Loucy (cell line): ENCODE measurements at regions not wholly inside any gene's neighbourhood (a gene's known extent, or its start where the extent isn't known, plus 50 kb on each side); places are given as distances from the start of the nearest gene placed in this dataset.

Experiments used
- H2AFZ ChIP-seq: fragments of 200-600 bp; sonication (generic); 2 replicates; pipeline ENCODE4 v1.6.0; 2016; ENCODE audit warnings: antibody characterized with exemption, mild to moderate bottlenecking, low read length, moderate library complexity
- H3F3A ChIP-seq: fragments of 200-600 bp; 2 replicates; pipeline ENCODE4 v1.6.0; 2016; ENCODE audit warnings: antibody characterized with exemption, low read depth, mild to moderate bottlenecking
- H3K27me3 ChIP-seq: fragments of 200-600 bp; sonication (generic); 2 replicates; pipeline ENCODE4 v1.6.1; 2014; ENCODE audit warnings: low read length, mild to moderate bottlenecking; ENCODE audit not compliant: insufficient read depth, poor library complexity, severe bottlenecking
- H3K36me3 ChIP-seq: fragments of 200-600 bp; sonication (generic); 2 replicates; pipeline ENCODE4 v1.6.1; 2016; ENCODE audit warnings: low read length; ENCODE audit not compliant: insufficient read depth
- H3K4me1 ChIP-seq: fragments of 200-600 bp; sonication (generic); 2 replicates; pipeline ENCODE4 v1.5.1; 2014; ENCODE audit warnings: low read length, mild to moderate bottlenecking; ENCODE audit not compliant: insufficient read depth, poor library complexity, severe bottlenecking
- H3K4me2 ChIP-seq: fragments of 200-600 bp; sonication (generic); 2 replicates; pipeline ENCODE4 v1.6.0; 2014; ENCODE audit warnings: antibody characterized with exemption, low read length, low read depth, mild to moderate bottlenecking; ENCODE audit not compliant: poor library complexity, severe bottlenecking
- H3K4me3 ChIP-seq: fragments of 200-600 bp; sonication (generic); 2 replicates; pipeline ENCODE4 v1.5.1; 2014; ENCODE audit warnings: low read length, mild to moderate bottlenecking, mixed read lengths; ENCODE audit not compliant: poor library complexity, severe bottlenecking
- H3K79me2 ChIP-seq: fragments of 200-600 bp; sonication (generic); 2 replicates; pipeline ENCODE4 v1.6.1; 2014; ENCODE audit warnings: low read length; ENCODE audit not compliant: insufficient read depth
- H3K9ac ChIP-seq: fragments of 200-600 bp; sonication (generic); 2 replicates; pipeline ENCODE4 v1.6.0; 2014; ENCODE audit warnings: mild to moderate bottlenecking, low read depth, low read length, moderate library complexity; ENCODE audit not compliant: poor library complexity, severe bottlenecking
- H3K9me2 ChIP-seq: fragments of 200-600 bp; sonication (generic); replicated peaks from 2 replicates; pipeline ENCODE4 v1.6.1; 2016; ENCODE audit warnings: low read depth, low read length, mixed read lengths
- H3K9me3 ChIP-seq: fragments of 200-600 bp; sonication (generic); 2 replicates; pipeline ENCODE4 v1.6.1; 2014; ENCODE audit warnings: mild to moderate bottlenecking, antibody characterized with exemption, low read length, low read depth; ENCODE audit not compliant: insufficient read depth
- H4K20me1 ChIP-seq: fragments of 200-600 bp; sonication (generic); 2 replicates; pipeline ENCODE4 v1.6.0; 2014; ENCODE audit warnings: antibody characterized with exemption, low read length, mild to moderate bottlenecking; ENCODE audit not compliant: insufficient read depth, poor library complexity, severe bottlenecking
- EZH2phosphoT487 ChIP-seq: fragments of 200-600 bp; IDR thresholded peaks from 2 replicates; pipeline ENCODE4 v1.6.1; 2018; ENCODE audit warnings: antibody characterized with exemption, mild to moderate bottlenecking, moderate library complexity, borderline replicate concordance
- TF ChIP-seq, protein P1 (sequence below): fragments of 200-600 bp; sonication (generic); conservative IDR thresholded peaks from 2 replicates; pipeline ENCODE4 v1.5.1; 2014; ENCODE audit warnings: mild to moderate bottlenecking, antibody characterized with exemption, low read length

DNA sequence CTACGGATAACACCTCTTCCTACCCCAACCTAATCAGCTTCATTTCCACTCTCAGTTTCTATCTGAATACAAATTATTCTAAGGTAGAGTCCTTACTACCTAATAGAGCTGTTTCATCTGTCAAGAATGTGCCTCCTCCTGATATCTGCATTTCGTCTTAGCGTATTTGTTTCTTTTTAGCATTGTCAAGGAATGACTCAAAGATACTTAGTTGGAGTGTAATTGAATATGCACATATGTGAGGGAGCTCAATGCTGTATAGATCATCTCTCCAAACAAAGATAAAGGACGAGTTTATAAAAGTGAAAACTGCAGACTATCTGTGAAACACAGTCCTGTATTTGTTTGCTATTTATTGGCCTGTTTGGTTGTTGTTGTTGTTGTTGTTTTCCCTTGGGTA lies 2059.4 kb upstream of the CELF4 start:
- Histone ChIP-seq H3F3A (no peaks in the 10 kb centered on the region), H3K4me3 (no peak overlapping the region), H2AFZ (no peak overlapping the region), H3K79me2 (no peaks in the 10 kb centered on the region), H3K4me2 (no peak overlapping the region), H3K4me1 (no peaks in the 10 kb centered on the region), H4K20me1 (no peaks in the 10 kb centered on the region), H3K9me2 (no peaks in the 10 kb centered on the region), H3K36me3 (no peaks in the 10 kb centered on the region), H3K27me3 (no peaks in the 10 kb centered on the region), H3K9me3 (no peaks in the 10 kb centered on the region), H3K9ac (no peak overlapping the region)
- TF ChIP-seq EZH2phosphoT487: no peak
- TF ChIP-seq, protein P1, sequence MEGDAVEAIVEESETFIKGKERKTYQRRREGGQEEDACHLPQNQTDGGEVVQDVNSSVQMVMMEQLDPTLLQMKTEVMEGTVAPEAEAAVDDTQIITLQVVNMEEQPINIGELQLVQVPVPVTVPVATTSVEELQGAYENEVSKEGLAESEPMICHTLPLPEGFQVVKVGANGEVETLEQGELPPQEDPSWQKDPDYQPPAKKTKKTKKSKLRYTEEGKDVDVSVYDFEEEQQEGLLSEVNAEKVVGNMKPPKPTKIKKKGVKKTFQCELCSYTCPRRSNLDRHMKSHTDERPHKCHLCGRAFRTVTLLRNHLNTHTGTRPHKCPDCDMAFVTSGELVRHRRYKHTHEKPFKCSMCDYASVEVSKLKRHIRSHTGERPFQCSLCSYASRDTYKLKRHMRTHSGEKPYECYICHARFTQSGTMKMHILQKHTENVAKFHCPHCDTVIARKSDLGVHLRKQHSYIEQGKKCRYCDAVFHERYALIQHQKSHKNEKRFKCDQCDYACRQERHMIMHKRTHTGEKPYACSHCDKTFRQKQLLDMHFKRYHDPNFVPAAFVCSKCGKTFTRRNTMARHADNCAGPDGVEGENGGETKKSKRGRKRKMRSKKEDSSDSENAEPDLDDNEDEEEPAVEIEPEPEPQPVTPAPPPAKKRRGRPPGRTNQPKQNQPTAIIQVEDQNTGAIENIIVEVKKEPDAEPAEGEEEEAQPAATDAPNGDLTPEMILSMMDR: no peak

DNA sequence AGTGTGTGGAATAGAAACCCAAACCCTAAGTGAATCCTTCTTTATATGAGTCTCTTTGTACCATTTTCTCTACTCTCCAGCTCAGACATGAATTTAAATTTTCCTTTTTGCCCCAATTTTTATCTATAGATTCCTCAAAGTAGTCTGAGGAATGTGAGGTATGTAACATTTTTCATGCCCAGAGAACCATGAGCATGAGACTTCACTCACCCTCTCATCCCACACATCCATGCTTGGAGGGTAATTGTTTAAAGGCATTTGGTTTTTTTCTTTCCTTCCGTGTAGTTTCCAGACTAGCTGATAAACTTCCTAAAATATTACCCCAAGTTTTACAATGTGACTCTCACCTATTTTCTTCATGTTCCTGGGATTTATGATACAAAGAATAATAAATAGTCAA lies 2056.8 kb upstream of the CELF4 start:
- H3K9me2 ChIP-seq: no peaks in the 10 kb centered on the region
- no peaks in the 10 kb centered on the region for H4K20me1 ChIP-seq
- H2AFZ ChIP-seq: no peak overlapping the region
- no peak overlapping the region for H3K4me3 ChIP-seq
- no peak for TF ChIP-seq EZH2phosphoT487
- TF ChIP-seq, protein P1: no peak
- no peak overlapping the region for H3K9ac ChIP-seq
- H3K4me2 ChIP-seq: no peak overlapping the region
- H3K36me3 ChIP-seq: no peaks in the 10 kb centered on the region
- no peaks in the 10 kb centered on the region for H3K27me3 ChIP-seq
- H3K9me3 ChIP-seq: no peaks in the 10 kb centered on the region
- no peaks in the 10 kb centered on the region for H3K79me2 ChIP-seq
- H3F3A ChIP-seq: no peaks in the 10 kb centered on the region
- no peaks in the 10 kb centered on the region for H3K4me1 ChIP-seq

DNA sequence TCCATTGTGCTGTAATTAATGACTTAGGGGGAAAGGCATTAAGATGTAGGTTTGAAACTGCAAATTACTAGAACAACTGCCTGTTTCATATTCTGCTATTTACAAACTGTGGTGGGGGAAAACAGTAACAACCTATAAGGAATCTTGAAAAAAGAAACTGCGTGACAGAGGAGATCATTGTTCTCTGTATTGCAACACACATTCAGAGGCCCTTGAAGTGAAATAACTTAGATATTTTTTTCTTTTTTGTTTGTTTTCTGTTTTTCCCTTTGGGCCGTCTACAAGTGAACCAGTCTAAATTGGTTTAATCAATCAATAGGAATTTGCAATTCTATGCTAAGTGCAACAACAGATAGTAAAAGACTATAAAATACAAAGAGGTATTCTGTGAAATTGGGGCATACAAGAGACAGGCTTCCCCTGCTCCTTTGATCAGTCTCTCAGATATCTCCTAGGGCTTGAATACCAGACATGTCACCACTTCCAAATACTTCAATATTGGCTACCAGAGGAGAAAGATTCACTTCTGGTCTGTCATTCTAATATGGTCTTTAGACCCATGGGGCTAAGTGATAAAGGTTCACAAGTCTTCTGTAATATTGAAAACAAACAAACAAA lies 2055.1 kb upstream of the CELF4 start:
- H4K20me1 ChIP-seq: no peaks in the 10 kb centered on the region

More for the DNA sequence above, 2055.1 kb upstream of the CELF4 start:
- no peak for TF ChIP-seq EZH2phosphoT487
- TF ChIP-seq, protein P1: no peak
- Histone ChIP-seq H3K79me2 (no peaks in the 10 kb centered on the region), H3K4me3 (no peak overlapping the region), H3K9ac (no peak overlapping the region), H2AFZ (no peak overlapping the region), H3K9me2 (no peaks in the 10 kb centered on the region), H3K36me3 (no peaks in the 10 kb centered on the region), H3K27me3 (no peaks in the 10 kb centered on the region), H3K4me1 (no peaks in the 10 kb centered on the region), H3F3A (no peaks in the 10 kb centered on the region), H3K9me3 (no peaks in the 10 kb centered on the region), H3K4me2 (no peak overlapping the region)
